ENCODE measurements at regions not wholly inside any gene's neighbourhood (a gene's known extent, or its start where the extent isn't known, plus 50 kb on each side); places are given as distances from the start of the nearest gene placed in this dataset.
"Not testable (repeated sequence)": the region's sequence is repeated elsewhere in the genome, so short reads cannot be mapped to it uniquely, and the experiment has no call there.

- Histone ChIP-seq H3K36me3 (ENCODE audit: control insufficient read depth, insufficient read depth, low read length) (no peaks in the 10 kb centered on the region), H3K4me3 (replicated peaks; ENCODE audit: low read depth, low read length) (no peak overlapping the region), H3K27me3 (replicated peaks; ENCODE audit: control insufficient read depth, insufficient read depth, low read length) (no peaks in the 10 kb centered on the region)
- DNase-seq (ENCODE audit: extremely low read depth, insufficient read length) = no peak
- no peak for TF ChIP-seq CTCF (IDR thresholded peaks at IDR 0.05; ENCODE audit: insufficient read depth, low read length, poor library complexity, severe bottlenecking)
These were observed 389.7 kb upstream of the EYS start for GRCh38 chr6:66096679-66097078.

- H3K4me3 ChIP-seq (replicated peaks; ENCODE audit: low read depth, low read length) = no peak overlapping the region
These were observed 387.6 kb upstream of the EYS start for GRCh38 chr6:66094615-66095014.

GRCh38 chr6:66092306-66092705 lies 385.3 kb upstream of the EYS start:
- DNase-seq (ENCODE audit: extremely low read depth, insufficient read length); H3K36me3 ChIP-seq (ENCODE audit: control insufficient read depth, insufficient read depth, low read length); H3K4me3 ChIP-seq (replicated peaks; ENCODE audit: low read depth, low read length); H3K27me3 ChIP-seq (replicated peaks; ENCODE audit: control insufficient read depth, insufficient read depth, low read length): not testable (repeated sequence)

More at GRCh38 chr6:66094615-66095014, 387.6 kb upstream of the EYS start:
- Histone ChIP-seq H3K36me3 (ENCODE audit: control insufficient read depth, insufficient read depth, low read length) (no peaks in the 10 kb centered on the region), H3K27me3 (replicated peaks; ENCODE audit: control insufficient read depth, insufficient read depth, low read length) (no peaks in the 10 kb centered on the region)
- no peak for TF ChIP-seq CTCF (IDR thresholded peaks at IDR 0.05; ENCODE audit: insufficient read depth, low read length, poor library complexity, severe bottlenecking)
- no peak for DNase-seq (ENCODE audit: extremely low read depth, insufficient read length)

GRCh38 chr6:66086532-66086931 lies 379.5 kb upstream of the EYS start:
- no peak for TF ChIP-seq CTCF (IDR thresholded peaks at IDR 0.05; ENCODE audit: insufficient read depth, low read length, poor library complexity, severe bottlenecking)
- Histone ChIP-seq H3K27me3 (replicated peaks; ENCODE audit: control insufficient read depth, insufficient read depth, low read length) (no peaks in the 10 kb centered on the region), H3K4me3 (replicated peaks; ENCODE audit: low read depth, low read length) (no peak overlapping the region), H3K36me3 (ENCODE audit: control insufficient read depth, insufficient read depth, low read length) (no peaks in the 10 kb centered on the region)
- no peak for DNase-seq (ENCODE audit: extremely low read depth, insufficient read length)

- DNase-seq (ENCODE audit: extremely low read depth, insufficient read length) = no peak
- Histone ChIP-seq H3K27me3 (replicated peaks; ENCODE audit: control insufficient read depth, insufficient read depth, low read length) (no peaks in the 10 kb centered on the region), H3K36me3 (ENCODE audit: control insufficient read depth, insufficient read depth, low read length) (no peaks in the 10 kb centered on the region), H3K4me3 (replicated peaks; ENCODE audit: low read depth, low read length) (no peak overlapping the region)
- no peak for TF ChIP-seq CTCF (IDR thresholded peaks at IDR 0.05; ENCODE audit: insufficient read depth, low read length, poor library complexity, severe bottlenecking)
These were observed 375.9 kb upstream of the EYS start for GRCh38 chr6:66082914-66083313.

- no peak for TF ChIP-seq CTCF (IDR thresholded peaks at IDR 0.05; ENCODE audit: insufficient read depth, low read length, poor library complexity, severe bottlenecking)
- no peak overlapping the region for H3K4me3 ChIP-seq (replicated peaks; ENCODE audit: low read depth, low read length)
- DNase-seq (ENCODE audit: extremely low read depth, insufficient read length) = no peak
- no peaks in the 10 kb centered on the region for H3K36me3 ChIP-seq (ENCODE audit: control insufficient read depth, insufficient read depth, low read length)
- no peaks in the 10 kb centered on the region for H3K27me3 ChIP-seq (replicated peaks; ENCODE audit: control insufficient read depth, insufficient read depth, low read length)
These were observed 361.9 kb upstream of the EYS start for GRCh38 chr6:66068907-66069306.
